ENCODE measurements at regions not wholly inside any gene's neighbourhood (a gene's known extent, or its start where the extent isn't known, plus 50 kb on each side); places are given as distances from the start of the nearest gene placed in this dataset.
"Not testable (repeated sequence)": the region's sequence is repeated elsewhere in the genome, so short reads cannot be mapped to it uniquely, and the experiment has no call there.

DNA sequence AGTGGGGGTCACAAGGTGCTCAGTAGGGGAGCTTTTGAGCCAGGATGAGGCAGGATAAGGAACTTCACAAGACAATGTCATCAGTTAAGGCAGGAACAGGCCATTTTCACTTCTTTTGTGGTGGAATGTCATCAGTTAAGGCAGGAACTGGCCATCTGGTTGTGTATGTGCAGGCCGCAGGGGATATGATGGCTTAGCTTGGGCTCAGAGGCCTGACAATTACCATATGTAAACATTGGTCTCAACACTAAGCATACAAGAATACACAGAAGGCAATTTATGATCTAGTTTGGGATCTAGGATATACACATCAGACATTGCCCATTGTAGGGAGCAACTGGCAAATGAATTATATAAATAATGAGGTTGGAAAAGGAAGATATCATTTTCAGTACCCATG is 155.4 kb upstream of the CTSO start:
- TF ChIP-seq, protein P1, sequence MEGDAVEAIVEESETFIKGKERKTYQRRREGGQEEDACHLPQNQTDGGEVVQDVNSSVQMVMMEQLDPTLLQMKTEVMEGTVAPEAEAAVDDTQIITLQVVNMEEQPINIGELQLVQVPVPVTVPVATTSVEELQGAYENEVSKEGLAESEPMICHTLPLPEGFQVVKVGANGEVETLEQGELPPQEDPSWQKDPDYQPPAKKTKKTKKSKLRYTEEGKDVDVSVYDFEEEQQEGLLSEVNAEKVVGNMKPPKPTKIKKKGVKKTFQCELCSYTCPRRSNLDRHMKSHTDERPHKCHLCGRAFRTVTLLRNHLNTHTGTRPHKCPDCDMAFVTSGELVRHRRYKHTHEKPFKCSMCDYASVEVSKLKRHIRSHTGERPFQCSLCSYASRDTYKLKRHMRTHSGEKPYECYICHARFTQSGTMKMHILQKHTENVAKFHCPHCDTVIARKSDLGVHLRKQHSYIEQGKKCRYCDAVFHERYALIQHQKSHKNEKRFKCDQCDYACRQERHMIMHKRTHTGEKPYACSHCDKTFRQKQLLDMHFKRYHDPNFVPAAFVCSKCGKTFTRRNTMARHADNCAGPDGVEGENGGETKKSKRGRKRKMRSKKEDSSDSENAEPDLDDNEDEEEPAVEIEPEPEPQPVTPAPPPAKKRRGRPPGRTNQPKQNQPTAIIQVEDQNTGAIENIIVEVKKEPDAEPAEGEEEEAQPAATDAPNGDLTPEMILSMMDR (conservative IDR thresholded peaks at IDR 0.05; ENCODE audit: low read depth, low read length): not testable (repeated sequence)
- TF ChIP-seq POLR2A (IDR thresholded peaks at IDR 0.05; ENCODE audit: low read depth, low read length); SMC3 (IDR thresholded peaks at IDR 0.05; ENCODE audit: low read depth, low read length); RFX5 (IDR thresholded peaks at IDR 0.05; ENCODE audit: low read depth, low read length); RAD21 (IDR thresholded peaks at IDR 0.05; ENCODE audit: low read length); RCOR1 (IDR thresholded peaks at IDR 0.05; ENCODE audit: insufficient replicate concordance, low read length): not testable (repeated sequence)
